ENCODE measurements at regions not wholly inside any gene's neighbourhood (a gene's known extent, or its start where the extent isn't known, plus 50 kb on each side); places are given as distances from the start of the nearest gene placed in this dataset.

- no peak for DNase-seq (ENCODE audit: low read depth in 1 of 2, low spot score in 2 of 2)
- CTCF ChIA-PET (ENCODE audit: partially characterized antibody) = interaction anchor here (0.6 kb wide), 1 partner anchor 1312 kb away, joined by 3 read pairs; no protein-coding TSS in a partner anchor
- no peak overlapping the region for H2BK120ac ChIP-seq (replicated peaks; ENCODE audit: low read depth, low read length)
- H3K9me3 ChIP-seq (ENCODE audit: insufficient read depth in 2 of 2, low read depth in 1 of 2, low read length in 1 of 2) = no peaks in the 10 kb centered on the region; a peak in 1 of 4 replicates
- no peak overlapping the region for H2BK15ac ChIP-seq (ENCODE audit: low read length)
- no peak overlapping the region for H2AK5ac ChIP-seq (ENCODE audit: low read depth, low read length)
- H3K36me3 ChIP-seq (ENCODE audit: control insufficient read depth in 2 of 4, insufficient read depth in 4 of 4, low read length in 3 of 4) = no peaks in the 10 kb centered on the region
- H4K5ac ChIP-seq (ENCODE audit: insufficient read length, low read depth, low read length) = no peak overlapping the region
- no peaks in the 10 kb centered on the region for H4K20me1 ChIP-seq (replicated peaks in 1 of 2; ENCODE audit: control insufficient read depth in 1 of 2, insufficient read depth in 2 of 2, low read length in 2 of 2)
- no peak overlapping the region for H2BK20ac ChIP-seq (ENCODE audit: low read length)
- H3K18ac ChIP-seq (ENCODE audit: extremely low read depth, low read length) = no peak overlapping the region
- no peak overlapping the region for H3K4me3 ChIP-seq (ENCODE audit: extremely low read depth in 1 of 4, insufficient read depth in 2 of 4, low read depth in 3 of 4, low read length in 4 of 4)
- H3K23ac ChIP-seq (ENCODE audit: insufficient read length) = no peak overlapping the region
- no peak overlapping the region for H3K4ac ChIP-seq (replicated peaks; ENCODE audit: insufficient read length, low read depth, low read length)
- no peak overlapping the region for H3K27ac ChIP-seq (ENCODE audit: low read depth, low read length)
- H3K14ac ChIP-seq (ENCODE audit: insufficient read length) = no peak overlapping the region
- POLR2A ChIA-PET (ENCODE audit: partially characterized antibody) = no interaction called here
- H3K27me3 ChIP-seq (replicated peaks in 1 of 4; ENCODE audit: control insufficient read depth in 3 of 4, extremely low read depth in 1 of 4, insufficient read depth in 3 of 4, low read length in 3 of 4) = no peaks in the 10 kb centered on the region
- H3K4me2 ChIP-seq (ENCODE audit: insufficient read depth in 1 of 2, low read depth in 2 of 2, low read length in 2 of 2) = no peak overlapping the region
- H3K23me2 ChIP-seq (ENCODE audit: low read depth, low read length) = no peaks in the 10 kb centered on the region
- WGBS, 2 experiments (ENCODE audit: extremely low coverage in 1 of 2, insufficient coverage in 1 of 2, insufficient read length in 1 of 2, insufficient replicate concordance in 2 of 2, low coverage in 1 of 2, low lambda C conversion rate in 2 of 2, missing lambda C conversion rate in 1 of 2) = 93% methylated on average over 4 of the region's 4 CpGs; no CpG with 5 or more reads in 1 of the 2 experiments
- no peak overlapping the region for H3K56ac ChIP-seq (replicated peaks; ENCODE audit: insufficient read length, low read depth, low read length)
- H3K4me1 ChIP-seq (replicated peaks in 1 of 4; ENCODE audit: control insufficient read depth in 3 of 4, insufficient read depth in 4 of 4, low read length in 3 of 4) = no peaks in the 10 kb centered on the region
- no peak overlapping the region for H4K91ac ChIP-seq (replicated peaks; ENCODE audit: insufficient read length, low read length)
- H3K9ac ChIP-seq (replicated peaks in 1 of 4; ENCODE audit: extremely low read depth in 1 of 4, low read depth in 3 of 4, low read length in 3 of 4) = no peak overlapping the region
- H2AFZ ChIP-seq (ENCODE audit: low read length) = no peak overlapping the region
- no peak overlapping the region for H2BK12ac ChIP-seq (ENCODE audit: low read depth, low read length)
- no peaks in the 10 kb centered on the region for H3K79me1 ChIP-seq (ENCODE audit: low read depth, low read length)
- H2BK5ac ChIP-seq (ENCODE audit: low read depth, low read length) = no peak overlapping the region
- no peak overlapping the region for H4K8ac ChIP-seq (ENCODE audit: extremely low read depth, insufficient read depth, low read length)
- no peaks in the 10 kb centered on the region for H3K79me2 ChIP-seq (ENCODE audit: control insufficient read depth in 1 of 2, insufficient read depth in 2 of 2, low read length in 2 of 2)
- FAIRE-seq = no peak
- TF ChIP-seq RXRA (IDR thresholded peaks at IDR 0.05; ENCODE audit: insufficient read depth, low read depth, low read length) (no peak), CHD2 (IDR thresholded peaks at IDR 0.05; ENCODE audit: low read length) (no peak), SP1 (IDR thresholded peaks at IDR 0.05; ENCODE audit: low read depth, low read length) (no peak), TBP (IDR thresholded peaks at IDR 0.05; ENCODE audit: low read depth, low read length) (no peak), RNF2 (IDR thresholded peaks at IDR 0.05; ENCODE audit: borderline replicate concordance, low read depth, low read length, missing control alignments, poor library complexity, severe bottlenecking) (no peak), HDAC2 (IDR thresholded peaks at IDR 0.05; ENCODE audit: borderline replicate concordance in 1 of 2, low read depth in 2 of 2, low read length in 2 of 2) (no peak), SRF (IDR thresholded peaks at IDR 0.05; ENCODE audit: low read depth, low read length) (no peak), GTF2F1 (IDR thresholded peaks at IDR 0.05; ENCODE audit: borderline replicate concordance, low read depth, low read length) (no peak), SUZ12 (IDR thresholded peaks at IDR 0.05; ENCODE audit: low read length) (no peak), TCF12 (IDR thresholded peaks at IDR 0.05; ENCODE audit: low read depth, low read length) (no peak), CTCF (IDR thresholded peaks at IDR 0.05; ENCODE audit: control extremely low read depth in 1 of 3, insufficient read depth in 1 of 3, low read depth in 1 of 3, low read length in 3 of 3) (no peak), HDAC6 (IDR thresholded peaks at IDR 0.05; ENCODE audit: low read depth, low read length) (no peak)
These were observed 757.3 kb downstream of the TYW1 start for GRCh38 chr7:67753891-67754290.

All from H1 (cell line).